ENCODE measurements at regions not wholly inside any gene's neighbourhood (a gene's known extent, or its start where the extent isn't known, plus 50 kb on each side); places are given as distances from the start of the nearest gene placed in this dataset.
"Not testable (repeated sequence)": the region's sequence is repeated elsewhere in the genome, so short reads cannot be mapped to it uniquely, and the experiment has no call there.

DNA sequence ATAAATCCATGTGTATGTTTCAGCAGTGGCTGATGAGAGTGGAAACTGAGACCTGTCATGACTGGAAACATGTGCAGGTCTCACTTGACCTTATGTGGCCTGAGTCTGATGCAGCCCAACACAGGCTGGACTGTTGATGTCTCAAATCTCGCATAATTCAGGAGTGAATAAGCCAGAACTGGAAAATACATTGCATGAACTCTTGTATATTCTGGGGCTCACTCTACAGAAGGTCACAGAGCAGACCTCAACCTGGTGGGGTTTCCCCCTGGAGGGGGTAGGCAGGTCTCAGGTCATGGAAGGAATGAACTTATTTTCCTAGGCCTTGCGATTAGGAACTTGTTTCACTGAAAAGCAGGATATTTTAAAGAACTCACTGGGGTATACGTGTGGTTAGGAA, 146.3 kb upstream of the THUMPD2 start:
- DNase-seq: no peak

DNA sequence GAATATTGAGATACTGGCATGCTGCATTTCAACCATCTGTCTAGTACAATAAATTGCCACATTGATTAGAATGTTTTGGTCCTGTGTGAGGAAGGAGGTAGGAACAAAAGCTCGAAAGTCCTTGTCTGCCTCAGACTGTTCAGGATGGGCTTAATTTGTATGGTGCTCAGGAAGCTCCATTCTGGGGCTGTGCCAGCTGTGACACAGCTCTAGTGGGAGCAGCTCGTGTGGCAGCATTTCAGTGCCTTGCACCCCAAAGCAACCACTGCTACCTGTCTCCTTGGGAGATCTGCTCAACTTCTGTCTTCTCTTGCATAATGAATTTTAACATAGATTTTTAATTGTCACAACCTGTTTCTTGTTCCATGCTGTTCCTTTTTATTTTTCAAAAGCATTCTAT, 144.4 kb upstream of the THUMPD2 start:
- no peak for DNase-seq

DNA sequence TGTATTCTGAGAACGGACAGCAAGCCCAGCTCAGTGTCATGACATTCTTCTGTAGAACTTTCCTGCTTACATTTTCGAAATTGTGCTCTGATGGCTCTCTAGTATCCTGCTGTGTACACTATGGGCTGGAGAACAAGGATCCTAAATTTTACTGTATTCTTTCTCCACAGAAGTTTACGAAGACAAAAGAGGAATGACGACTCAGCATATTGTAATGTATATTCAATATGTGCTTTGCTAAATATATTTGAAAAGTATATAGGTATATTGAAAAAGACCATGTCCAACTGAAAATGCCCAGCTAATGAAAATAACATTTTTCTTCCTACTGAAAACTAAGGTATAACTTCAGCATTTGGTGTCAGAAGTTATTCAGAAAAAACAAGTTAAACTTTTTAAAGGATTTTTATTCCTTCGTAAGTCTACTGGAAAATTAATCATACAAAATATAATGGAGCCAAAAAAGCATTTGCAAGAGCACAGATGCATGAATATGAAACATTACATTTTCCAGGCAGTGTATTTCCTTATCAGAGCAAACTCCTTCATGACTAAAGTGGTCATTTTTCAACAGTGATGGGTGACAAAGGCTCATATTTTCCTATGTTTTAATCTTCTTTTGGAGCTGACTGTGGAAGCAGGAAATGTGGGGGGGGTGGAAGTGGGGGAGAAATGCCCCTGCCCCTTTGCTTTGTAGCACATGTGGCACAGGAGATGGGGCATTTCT, 143.8 kb upstream of the THUMPD2 start:
- no peak for DNase-seq

DNA sequence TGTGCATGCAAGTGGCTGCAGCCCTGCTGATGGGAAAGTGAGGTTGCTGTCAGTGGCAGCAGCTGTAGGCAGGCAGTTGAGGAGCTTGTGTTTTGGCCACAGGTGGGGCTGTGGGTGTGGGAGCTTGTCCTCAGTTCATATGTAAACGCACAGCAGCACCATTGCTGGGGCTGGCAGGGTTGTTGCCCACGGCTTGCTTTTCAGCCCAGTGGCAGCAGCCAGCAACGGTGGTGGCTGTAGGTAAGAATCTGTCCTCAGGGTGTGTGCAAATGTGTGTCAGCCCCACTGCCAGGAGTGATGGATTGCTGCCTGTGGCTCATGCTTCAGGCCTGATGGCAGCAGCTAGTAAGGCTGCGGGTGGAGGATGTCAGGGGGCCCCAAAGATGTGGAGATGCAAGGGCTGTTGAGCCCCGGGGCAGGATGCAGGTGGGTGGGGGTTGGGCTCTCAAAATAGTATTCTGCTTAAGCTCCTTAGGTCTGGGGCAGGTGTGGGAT, 141.3 kb upstream of the THUMPD2 start:
- DNase-seq: no peak

DNA sequence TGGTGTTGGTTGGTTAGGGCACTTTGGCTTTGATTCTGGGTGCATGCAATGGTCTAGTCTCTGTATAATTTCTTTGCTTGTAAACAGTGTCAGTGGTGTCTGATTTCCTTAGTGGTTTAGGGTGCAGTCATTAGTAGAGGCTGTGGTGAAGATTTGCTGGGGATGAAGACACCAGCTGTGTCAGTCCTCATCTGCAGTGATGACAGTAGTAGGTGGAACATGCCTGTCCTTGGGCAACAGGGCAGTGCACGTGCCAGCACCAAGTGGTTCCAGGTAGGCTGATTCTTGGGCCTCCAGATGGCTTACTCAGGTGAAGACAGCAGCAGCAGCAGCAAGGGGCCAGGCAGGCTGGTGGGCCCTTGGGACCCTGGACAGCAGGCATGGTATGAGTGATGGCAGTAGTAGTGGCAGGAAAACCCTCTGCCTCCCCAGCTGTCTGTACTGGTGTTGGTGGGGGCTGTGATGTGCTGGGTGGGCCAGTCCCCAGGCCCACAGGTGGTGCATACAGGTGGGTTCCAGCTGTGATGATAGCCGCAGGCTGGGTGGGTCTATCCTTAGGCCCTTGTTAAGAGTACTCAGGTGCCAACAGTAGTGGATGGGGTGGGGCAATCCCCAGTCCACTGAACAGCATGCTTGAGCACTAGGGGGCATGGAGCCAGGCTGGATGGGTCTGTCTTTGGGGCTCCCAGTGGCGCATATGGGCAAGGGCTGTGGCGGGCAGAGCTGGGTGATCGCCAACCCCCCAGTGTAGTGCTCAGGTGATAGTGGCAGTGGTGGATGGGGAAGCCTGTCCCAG, 140.7 kb upstream of the THUMPD2 start:
- no peak for DNase-seq

DNA sequence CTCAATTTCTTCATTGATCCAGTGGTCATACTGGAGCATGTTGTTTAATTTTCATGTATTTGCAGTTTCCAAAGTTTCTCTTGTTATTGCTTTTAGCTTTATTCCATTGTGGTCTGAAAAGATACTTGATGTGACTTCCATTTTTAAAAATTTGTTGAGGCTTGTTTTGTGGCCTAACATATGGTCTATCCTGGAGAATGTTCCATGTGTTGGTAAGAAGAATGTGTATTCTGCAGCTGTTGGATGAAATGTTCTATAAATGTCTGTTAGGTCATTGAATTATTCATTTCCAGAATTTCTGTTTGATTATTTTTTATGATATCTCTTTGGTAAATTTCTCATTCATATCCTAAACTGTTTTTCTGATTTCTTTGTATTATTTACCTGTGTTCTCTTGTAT, 139.8 kb upstream of the THUMPD2 start:
- no peak for DNase-seq

DNA sequence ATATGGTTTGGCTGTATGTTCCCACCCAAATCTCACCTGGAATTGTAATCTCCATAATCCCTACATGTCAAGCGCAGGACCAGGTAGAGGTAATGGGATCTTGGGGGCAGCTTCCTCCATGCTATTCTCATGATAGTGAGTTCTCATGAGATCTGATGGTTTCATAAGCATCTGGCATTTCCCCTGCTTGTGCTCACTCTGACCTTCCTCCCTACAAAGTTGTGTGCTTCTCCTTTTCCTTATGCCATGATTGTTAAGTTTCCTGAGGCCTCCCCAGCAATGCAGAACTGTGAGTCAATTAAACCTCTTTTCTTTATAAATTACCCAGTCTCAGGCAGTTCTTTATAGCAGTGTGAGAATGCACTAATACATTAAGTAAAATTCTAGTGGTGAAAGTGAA, 138.3 kb upstream of the THUMPD2 start:
- not testable (repeated sequence) for DNase-seq

DNA sequence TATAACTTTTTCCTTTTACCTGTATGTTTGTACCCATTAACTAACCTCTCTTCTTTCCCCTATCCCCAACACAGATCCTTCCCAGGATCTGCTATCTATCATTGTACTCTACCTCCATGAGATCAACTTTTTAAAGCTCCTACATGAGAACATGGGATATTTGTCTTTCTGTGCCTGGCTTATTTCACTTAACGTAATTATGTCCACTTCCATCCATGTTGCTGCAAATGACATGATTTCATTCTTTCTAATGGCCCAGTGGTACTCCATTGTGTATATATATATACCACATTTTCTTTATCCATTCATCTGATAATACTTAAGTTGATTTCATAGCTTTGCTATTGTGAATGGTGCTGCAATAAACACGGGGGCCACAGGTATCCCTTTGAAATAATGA, 135.9 kb upstream of the THUMPD2 start:
- DNase-seq: no peak

DNA sequence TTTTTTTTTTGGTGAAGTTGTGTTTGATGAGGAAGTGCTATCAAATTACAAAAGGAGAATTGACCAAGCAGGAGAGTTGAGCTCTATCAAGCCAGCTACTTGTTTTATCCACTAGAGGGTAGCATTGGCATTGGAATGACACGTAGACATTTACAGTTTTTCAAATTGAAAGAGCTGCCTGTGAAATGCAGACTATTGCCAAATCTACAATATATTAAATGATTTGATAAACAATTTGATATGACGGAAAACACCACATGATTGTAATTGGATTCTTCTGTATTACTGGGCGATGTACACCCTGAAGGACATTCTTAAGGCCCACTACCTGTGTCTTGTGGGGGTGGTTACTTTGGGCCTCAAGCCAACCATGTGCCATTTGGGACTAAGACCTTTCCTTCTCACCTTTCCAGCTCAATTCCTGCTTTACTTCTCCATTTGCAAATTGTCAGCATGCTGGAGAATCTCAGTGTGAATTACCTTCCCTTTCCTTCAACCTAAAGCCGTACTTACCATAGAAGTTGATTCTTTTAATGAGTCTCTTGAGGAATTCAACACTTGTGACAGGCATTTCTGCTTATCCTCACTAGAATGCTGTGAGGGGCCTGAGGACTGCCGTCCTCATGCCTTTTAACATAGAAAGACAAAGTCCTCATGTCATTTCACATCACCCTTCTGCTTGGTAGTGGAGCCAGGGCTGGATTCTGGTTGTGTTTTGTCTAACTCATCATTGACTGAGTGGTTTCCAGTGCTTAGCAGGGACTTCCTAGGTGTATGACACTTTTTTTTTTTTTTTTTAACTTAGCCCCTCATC, 134.8 kb upstream of the THUMPD2 start:
- peak; percentile 77 for DNase-seq

DNA sequence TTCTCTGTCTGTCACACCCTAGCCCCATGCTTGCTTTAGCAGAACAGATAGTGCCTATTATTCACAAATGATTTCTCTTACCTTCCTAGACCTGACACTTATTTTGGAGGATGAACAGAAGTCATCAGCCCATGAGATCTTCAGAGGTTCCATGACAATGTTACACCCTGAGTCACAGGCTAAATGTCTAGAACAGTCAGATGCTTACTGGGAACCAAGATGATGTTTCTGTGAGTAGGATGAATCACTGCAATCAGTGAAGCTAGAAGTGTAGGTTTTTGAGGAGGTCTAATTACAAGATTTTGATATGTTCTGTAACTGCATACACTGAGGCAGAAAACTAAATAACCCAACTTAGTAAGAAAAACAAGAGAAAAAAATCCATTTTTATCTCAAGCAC, 123.0 kb upstream of the THUMPD2 start:
- DNase-seq: peak; percentile 62

DNA sequence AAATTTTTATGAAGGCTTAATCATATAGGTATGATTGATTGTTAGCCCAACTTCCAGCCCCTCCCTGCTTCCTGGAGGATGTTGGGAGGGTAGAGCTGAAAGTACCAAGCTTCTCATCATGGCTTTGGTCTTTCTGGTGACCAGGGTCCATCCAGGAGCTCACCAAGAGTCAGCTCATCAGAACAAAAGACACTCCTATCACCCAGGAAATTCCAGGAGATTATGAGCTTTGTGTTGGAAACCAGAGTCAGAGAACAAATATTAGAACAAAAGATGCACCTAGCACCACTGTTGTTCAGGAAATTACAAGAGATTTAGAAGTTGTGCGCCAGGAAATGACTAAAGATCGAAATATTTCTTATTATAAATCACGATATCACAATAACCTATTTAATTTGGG, 119.9 kb upstream of the THUMPD2 start:
- no peak for DNase-seq

DNA sequence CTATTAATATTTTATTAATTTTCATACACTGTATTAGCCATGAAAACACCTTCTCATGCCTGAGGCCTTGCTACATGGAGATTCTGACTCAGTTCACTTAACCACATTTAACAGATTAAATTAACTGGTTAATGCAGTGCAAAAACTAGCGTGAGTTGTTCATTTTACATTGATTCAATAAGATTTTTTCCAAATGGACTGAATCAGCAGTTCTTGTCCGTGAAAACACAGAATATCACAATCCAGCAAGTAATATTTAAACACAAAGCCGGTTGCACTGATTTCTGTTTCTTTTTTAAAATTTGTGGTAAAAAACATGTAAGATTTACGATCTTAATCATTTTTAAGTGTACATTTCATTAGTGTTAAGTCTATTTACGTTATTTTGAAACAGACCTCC, 118.2 kb upstream of the THUMPD2 start:
- no peak for DNase-seq

DNA sequence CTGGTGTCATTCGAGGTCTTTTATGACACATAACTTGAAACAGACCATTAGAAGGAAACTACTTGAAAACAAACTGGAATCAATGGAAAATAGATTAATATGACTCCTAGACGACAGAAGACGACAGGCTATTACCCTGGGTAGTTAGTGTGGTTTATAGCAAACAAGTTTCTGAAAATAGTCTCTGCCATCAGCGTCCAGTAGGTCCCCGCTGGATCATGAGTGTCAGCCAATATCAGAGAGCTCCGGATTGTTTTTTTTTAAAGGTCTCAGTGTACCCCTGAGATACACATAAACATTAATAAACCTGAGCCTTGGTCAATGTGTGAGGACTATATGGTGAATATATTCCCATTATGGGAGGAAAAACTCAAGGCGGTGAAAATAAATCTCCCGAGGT, 115.0 kb upstream of the THUMPD2 start:
- DNase-seq: no peak

DNA sequence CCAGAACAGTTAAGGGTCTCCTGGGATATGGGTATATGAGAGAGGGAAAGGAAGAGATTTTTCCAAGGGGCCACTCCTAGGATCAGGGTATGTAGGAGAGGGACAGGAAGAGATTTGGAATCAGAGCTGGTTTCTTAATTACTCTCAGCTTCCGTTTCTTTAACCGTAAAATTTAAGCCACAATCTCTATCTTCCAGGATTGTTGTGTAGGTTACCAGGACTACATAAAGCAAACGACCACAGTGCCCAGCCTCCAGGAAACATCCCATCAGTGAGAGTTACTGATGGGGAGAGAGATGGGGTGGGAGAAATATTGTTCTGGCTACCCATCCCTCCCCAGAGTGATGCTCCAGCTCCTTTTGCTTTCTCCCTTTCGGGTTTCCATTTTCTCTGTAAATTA, 114.6 kb upstream of the THUMPD2 start:
- no peak for DNase-seq

DNA sequence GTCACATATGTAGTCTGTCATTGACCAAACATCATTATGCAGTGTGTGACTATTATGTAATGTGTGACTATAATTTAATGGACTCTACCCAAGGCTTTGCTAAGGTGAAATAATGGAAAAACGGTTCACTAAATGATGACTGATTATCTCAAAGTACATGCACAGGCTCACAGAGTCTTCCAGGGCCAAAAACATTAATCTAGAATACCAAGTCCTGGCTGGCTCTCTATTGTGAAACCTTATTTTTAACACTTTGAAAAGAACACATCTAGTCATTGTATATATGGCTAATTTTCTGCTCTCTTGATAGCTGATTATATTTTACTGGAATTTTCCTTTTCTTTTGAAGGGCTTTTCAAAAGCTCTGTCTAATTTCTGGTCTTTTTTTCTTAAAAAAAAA, 102.9 kb upstream of the THUMPD2 start:
- DNase-seq: no peak

DNA sequence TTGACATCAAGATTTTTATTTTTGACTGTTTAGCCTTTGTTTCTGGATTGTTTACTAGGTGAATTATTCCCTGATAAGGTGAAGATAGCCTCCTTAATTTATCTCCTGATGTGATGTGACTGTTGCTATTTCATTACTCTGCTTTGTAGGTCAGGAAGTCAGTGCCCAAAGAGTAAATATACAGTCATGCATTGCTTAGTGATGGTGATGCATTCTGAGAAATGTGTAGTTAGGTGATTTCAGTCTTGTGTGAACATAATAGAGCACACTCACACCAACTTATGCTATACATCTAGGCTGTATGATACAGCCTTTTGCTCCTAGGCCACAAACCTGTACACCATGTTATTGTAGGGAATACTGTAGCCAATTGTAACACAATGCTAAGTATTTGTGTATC, 102.4 kb upstream of the THUMPD2 start:
- no peak for DNase-seq

DNA sequence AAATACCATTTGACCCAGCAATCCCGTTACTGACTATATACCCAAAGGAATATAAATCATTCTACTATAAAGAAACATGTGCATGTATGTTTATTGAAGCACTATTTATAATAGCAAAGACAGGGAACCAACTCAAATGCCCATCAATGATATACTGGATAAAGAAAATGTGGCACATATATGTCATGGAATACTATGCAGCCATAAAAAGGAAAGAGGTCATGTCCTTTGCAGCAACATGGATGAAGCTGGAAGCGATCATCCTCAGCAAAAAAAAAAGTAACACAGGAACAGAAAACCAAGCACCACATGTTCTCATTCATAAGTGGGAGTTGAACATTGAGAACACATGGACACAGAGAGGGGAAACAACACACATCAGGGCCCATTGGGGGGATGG, 99.9 kb upstream of the THUMPD2 start:
- not testable (repeated sequence) for DNase-seq

DNA sequence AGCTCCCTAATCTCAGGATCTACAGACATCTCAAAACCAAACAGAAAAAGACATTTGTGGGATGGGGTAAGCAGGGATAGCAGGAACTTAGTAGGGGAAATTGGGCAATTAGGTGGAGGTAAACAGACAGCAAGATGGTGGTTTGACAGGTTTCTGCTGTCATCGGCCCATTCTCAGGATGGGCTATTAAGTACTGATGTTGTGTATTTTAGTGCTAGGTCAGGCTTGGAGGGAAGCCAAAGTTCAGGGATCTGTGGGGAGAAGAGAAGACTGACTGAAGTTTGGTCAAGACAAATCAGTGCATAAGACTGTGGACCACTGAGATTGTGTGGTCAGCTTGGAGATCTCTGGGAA, 96.8 kb upstream of the THUMPD2 start:
- no peak for DNase-seq

DNA sequence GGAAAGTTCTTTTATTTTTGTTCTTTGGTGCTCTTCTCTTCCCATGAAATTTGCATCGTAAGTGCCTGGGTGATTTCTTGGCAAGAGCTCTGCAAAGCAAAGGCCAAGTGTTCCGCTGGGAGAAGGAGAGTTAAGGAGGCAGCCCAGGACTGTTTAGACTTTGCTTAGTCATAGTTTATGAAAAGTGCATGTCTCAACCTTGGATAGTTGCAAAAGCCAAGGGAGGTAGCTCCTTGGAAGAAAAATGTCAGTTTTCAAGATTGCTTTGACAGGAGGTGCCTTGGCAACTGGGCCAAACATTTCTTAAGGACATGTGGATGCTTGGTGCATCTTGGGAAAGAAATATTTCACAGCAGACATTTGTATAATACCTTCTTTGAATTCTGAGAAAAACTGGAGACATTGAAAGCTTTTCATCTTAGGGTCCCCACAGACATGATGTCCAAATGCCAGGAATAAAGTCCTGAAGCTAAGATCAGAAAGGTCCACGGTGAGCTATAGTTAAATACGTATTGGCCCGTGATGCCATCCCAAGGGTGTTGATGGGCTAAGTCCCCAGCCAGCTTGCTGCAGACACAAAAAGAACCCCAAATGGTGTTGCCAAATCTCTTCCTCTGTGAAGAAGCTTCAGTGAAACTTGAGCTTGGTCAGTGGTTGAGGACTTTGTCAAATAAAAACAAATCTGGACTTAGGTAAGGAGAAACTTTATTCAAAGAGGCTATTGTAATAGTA, 96.3 kb upstream of the THUMPD2 start:
- peak; percentile 73 for DNase-seq

DNA sequence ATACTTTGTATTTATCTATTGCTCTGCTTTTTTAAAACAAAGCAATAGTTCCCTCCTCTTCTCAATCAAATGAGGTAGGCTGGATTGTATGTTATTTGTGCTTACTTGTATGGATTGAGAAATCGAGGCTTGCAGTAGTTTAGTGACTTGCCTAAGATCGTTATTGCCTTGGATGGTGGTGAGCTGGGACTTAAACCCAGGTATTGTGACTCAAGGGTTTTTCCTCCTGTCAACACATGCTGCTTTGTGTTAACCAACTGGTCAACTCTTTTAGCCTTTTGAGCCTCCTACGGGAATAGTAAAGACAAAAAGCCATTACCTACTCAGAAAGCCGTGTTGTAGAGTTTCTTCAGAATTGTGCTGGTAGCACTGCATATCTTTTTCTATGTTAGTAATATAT, 95.2 kb upstream of the THUMPD2 start:
- DNase-seq: no peak

DNA sequence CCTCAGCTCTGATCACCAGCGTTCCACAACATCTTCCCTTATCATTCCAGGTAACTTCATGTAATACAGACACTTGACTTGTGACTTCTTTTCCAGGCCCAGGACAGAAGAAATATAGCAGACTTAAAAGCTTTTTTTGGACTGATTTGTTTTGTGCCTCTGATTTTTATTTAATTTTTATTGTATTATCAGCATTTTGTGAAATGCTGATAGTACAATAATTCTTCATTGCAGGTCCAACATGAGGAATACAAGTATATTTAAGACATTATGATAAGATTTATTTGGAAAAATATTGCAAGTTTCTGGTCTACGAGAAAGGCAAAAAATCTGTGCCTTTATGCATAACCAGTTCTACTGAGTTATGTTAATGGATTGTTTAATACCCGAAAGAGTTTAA, 94.5 kb upstream of the THUMPD2 start:
- no peak for DNase-seq

DNA sequence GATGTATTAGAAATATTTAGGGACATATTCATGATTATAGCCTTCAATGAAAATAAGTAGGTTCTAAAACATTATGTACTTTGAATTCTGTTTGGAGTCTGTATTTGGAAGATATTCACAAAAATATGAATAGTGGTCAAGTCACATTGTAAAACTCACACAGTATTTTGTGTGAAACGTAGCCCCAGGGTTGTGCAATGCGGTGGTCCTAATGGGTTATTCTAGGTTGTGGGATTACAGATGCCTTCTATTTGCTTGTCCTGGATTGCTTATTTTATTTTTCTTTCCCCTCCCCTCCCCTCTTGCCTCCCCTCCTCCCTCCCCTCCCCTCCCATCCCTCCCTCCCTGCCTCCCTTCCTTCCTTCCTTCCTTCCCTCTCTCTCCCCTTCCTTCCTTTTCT, 93.7 kb upstream of the THUMPD2 start:
- no peak for DNase-seq

DNA sequence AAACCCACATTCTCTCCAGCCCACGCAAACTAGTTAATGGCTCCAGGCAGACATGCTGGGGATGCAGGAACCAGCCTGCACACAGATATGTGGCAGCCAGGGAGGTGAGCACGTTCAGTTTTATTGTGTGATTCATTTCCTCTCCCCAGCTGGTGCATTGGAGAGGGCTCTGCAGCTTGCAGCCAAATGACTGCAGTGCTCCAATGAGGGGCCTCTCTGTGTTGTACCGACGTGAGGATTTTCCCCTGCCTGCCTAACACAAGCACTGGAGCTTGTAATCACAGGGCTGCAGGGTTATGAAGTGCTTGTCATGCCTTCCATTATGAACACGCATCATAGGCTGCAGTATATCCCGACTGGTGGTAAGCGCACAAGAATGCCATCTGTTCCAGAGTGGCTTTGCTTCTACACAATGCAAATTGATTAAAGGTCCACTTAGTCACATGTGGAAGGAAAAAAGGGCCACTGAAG, 92.3 kb upstream of the THUMPD2 start:
- DNase-seq: peak; percentile 98
